ENCODE measurements at regions not wholly inside any gene's neighbourhood (a gene's known extent, or its start where the extent isn't known, plus 50 kb on each side); places are given as distances from the start of the nearest gene placed in this dataset.

GRCh38 chr15:95325763-95326404 lies 1004.6 kb upstream of the NR2F2 start:
- DNase-seq (ENCODE audit: low read depth) = no peak

- DNase-seq (ENCODE audit: low read depth) = no peak
These were observed 1003.9 kb upstream of the NR2F2 start for GRCh38 chr15:95326431-95327182.

GRCh38 chr15:95327183-95327525 lies 1003.3 kb upstream of the NR2F2 start:
- DNase-seq (ENCODE audit: low read depth) = no peak

DNA sequence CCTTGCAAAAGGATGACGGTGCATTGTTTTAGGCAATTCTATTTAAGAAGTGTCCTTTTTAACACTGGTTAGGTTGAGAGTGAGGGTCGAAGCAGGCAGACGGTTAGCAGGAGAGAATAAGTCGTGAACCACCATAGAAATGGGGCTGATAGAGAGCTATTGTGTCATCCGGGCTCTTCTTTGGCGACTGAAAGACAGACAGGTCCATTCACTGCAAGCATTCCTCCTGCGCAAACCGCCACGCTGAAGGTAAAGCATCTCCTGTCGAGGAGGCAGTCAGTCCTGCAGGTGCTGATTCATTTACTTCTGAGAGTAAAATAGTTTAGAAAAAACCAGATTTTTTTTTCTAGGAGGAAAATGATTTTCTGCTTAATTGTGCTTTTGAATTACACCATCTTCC lies 1002.8 kb upstream of the NR2F2 start:
- DNase-seq (ENCODE audit: low read depth) = no peak

DNA sequence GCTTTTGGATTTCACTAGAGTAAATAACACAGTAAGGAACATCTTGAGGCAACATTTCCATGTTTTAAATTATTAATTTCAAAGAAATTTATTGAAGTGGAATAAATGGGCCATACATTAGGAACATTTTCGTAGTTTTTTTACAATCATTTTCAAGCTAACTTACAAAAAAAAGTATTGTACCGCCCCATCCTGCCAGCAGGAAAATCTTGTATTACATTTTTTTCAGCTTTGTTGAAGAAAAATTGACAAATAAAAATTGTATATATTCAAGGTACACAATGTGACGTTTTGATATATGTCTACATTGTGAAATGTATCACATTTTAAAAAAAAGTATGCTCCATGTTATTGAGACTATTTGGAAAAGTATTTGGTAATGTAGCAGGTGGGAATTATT lies 1001.9 kb upstream of the NR2F2 start:
- DNase-seq (ENCODE audit: low read depth) = no peak

DNA sequence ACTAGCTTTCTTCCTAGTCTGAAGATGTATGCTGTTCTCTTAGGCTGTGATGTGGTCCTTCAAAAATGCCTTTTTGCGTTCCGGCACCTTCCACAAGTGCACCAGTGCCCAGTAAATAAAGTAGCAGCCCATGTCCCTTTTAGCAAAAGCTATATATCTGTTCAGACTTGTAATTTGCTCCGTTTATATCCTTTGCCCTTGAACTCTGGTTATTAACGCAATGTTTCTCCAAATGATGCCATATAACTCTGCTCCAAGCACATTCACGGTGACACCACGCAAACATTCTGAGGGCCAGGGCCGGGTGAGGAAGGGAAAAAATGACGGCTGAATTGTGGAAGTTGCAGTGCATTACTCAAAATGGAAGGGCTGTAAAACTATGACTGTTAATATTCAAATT lies 1001.1 kb upstream of the NR2F2 start:
- no peak for DNase-seq (ENCODE audit: low read depth)

GRCh38 chr15:95341686-95342085 lies 988.8 kb upstream of the NR2F2 start:
- no peak for DNase-seq (ENCODE audit: low read depth)

DNA sequence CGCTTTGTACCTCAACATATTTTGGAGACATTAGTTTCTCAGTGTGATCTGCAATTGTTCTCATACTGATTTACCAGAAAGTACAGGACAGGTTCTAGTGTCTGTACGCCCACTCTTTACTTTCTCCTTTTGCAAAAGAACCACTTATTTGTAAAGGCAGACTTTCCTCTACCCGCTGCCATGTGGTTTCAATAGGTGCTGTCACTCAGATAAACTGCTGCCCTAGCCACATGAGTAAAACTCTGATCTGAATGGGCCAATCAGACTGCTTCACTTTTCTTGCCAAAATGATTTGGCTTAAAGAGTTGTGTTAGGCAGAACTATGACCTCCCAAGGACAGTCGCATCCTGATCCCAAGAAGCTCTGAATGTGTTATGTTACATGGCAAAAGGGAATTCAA lies 984.6 kb upstream of the NR2F2 start:
- DNase-seq (ENCODE audit: low read depth) = no peak

- no peak for DNase-seq (ENCODE audit: low read depth)
These were observed 983.6 kb upstream of the NR2F2 start for GRCh38 chr15:95346721-95347475.

DNA sequence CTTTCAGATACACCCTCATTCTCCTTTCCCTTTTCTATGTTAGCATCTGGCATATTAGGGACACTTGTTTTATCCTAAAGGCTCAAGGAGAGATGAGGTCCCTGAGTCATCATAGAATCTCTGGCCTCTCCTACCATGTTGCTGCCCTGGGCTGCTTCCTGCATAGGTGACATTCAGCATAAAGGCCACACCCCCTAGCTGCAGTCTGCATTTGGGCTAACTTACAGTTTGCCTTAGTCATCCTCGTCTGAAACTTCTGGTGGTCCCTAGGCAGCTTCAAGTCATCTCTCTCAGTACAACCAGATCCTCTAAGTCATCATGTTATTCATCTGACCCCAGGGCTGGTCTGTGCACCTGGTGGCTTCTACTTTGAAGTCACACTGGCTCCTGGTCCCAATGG lies 982.7 kb upstream of the NR2F2 start:
- no peak for DNase-seq (ENCODE audit: low read depth)

GRCh38 chr15:95350908-95351307 lies 979.6 kb upstream of the NR2F2 start:
- DNase-seq (ENCODE audit: low read depth) = no peak

DNA sequence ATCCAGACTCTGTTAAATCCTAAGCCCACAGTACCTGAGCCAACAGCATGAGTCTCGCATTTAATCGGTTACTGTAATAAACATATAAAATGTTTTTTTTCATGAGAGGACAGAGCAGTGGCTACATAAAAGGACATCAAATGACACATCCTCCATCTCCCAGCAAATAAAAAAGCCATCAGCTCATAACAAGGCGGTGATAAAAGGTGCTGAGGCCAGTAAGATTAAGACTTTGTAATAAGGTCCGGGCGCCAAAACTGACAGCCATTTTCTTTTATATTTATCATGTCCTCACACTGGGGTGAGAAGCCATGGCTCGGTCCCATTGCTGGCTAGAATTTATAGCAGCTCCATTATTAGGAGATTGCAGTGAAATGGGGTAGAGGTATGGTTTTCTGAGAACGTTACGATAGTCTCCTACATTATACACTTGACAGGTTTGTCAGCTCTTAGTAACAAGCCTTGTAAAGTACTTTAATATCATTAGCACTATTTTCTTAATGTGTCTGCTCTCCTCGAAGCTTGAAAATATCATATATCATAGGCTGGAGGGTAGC lies 977.8 kb upstream of the NR2F2 start:
- DNase-seq (ENCODE audit: low read depth) = no peak

DNA sequence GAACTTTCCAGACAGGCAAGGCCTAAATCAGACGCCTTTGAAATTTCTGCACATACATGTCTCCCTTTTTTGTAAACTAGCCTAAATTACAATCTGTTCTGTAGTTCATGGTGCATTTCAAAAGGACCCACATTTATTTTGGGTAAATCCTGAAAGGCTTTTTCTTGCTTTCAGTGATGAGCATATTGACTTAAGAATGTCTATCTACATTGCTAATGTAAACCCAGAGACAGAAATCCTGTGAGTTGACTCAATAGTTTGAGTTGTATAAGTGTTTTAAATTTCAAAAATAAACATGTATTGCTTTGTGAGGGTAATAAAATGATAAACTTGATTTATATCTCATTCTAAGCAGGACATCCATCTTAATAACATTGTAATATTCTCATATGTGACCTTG lies 977.0 kb upstream of the NR2F2 start:
- no peak for DNase-seq (ENCODE audit: low read depth)

GRCh38 chr15:95359966-95360365 lies 970.5 kb upstream of the NR2F2 start:
- no peak for DNase-seq (ENCODE audit: low read depth)

DNA sequence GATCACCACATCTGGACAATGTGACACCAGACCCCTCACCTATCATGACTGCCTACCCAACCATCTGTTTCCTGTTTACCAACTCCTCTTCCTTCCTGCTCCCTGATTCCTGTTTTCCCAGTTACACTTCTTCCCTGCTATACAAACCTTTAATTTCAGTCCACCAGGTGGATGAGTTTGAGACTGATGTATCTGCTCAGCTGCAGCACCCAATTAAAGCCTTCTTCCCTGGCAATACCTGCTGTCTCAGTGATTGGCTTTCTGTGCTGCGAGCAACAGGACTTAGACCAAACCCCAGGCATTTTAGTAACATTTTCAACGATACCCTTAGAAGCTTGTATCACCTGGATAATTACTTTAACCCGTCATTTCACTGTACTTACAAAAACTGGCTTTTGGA lies 968.2 kb upstream of the NR2F2 start:
- no peak for DNase-seq (ENCODE audit: low read depth)

GRCh38 chr15:95363646-95364045 lies 966.9 kb upstream of the NR2F2 start:
- DNase-seq (ENCODE audit: low read depth) = no peak

- DNase-seq (ENCODE audit: low read depth) = no peak
These were observed 964.9 kb upstream of the NR2F2 start for GRCh38 chr15:95365511-95366107.

GRCh38 chr15:95368191-95368590 lies 962.3 kb upstream of the NR2F2 start:
- no peak for DNase-seq (ENCODE audit: low read depth)

- no peak for DNase-seq (ENCODE audit: low read depth)
These were observed 961.5 kb upstream of the NR2F2 start for GRCh38 chr15:95368755-95369601.

GRCh38 chr15:95370291-95370690 lies 960.2 kb upstream of the NR2F2 start:
- no peak for DNase-seq (ENCODE audit: low read depth)

DNA sequence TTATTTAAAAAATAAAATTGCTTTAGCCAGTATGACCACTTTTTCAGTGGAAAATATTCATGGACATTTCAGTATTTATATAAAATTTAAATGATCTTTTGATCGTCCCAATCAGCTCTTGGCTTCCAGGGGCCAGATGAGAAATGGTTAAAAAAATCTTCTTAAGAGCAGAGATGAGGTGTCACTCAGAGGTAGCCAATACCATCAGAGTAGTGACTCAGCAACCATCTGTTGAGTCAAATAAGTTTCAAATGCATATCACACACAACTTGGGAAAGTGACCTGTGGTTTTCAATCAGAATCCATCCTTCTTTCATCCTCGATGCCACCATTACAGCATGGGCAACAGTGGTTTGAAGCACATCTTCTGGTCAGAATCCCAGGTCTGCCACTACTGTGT lies 958.8 kb upstream of the NR2F2 start:
- no peak for DNase-seq (ENCODE audit: low read depth)

DNA sequence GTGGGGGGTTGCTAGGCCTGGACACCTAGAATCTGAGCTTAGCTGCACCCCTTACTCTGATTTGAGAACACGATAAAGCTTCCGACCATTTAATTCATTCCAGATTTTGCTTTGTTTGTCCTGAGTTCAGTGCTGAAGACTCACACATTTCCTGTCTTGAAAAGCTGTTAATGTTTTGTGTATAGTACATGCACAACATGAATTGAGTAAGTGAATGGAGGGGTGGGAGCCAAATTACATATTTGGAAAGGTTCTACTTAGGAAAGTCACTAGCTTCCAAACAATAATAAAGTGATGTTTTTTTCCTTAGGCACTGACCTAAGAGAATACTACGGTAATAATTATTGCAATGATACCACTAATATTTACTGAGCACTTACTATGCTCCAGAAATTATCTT lies 955.2 kb upstream of the NR2F2 start:
- no peak for DNase-seq (ENCODE audit: low read depth)
